ENCODE measurements at regions not wholly inside any gene's neighbourhood (a gene's known extent, or its start where the extent isn't known, plus 50 kb on each side); places are given as distances from the start of the nearest gene placed in this dataset.
"Not testable (repeated sequence)": the region's sequence is repeated elsewhere in the genome, so short reads cannot be mapped to it uniquely, and the experiment has no call there.

GRCh38 chr12:59345406-59345805, 250.4 kb upstream of the SLC16A7 start:
- no peak for TF ChIP-seq CTCF (IDR thresholded peaks at IDR 0.05; ENCODE audit: low read depth, low read length)
- in situ Hi-C loops (cut with HindIII; ENCODE audit: low sequenced_read_pairs) = no loop called here
- no peak overlapping the region for H3K4me3 ChIP-seq (ENCODE audit: low read depth, low read length)
- DNase-seq (ENCODE audit: low read depth, low spot score) = no peak

GRCh38 chr12:59344224-59344623, 251.6 kb upstream of the SLC16A7 start:
- in situ Hi-C loops (cut with HindIII; ENCODE audit: low sequenced_read_pairs) = no loop called here
- TF ChIP-seq CTCF (IDR thresholded peaks at IDR 0.05; ENCODE audit: low read depth, low read length) = no peak
- DNase-seq (ENCODE audit: low read depth, low spot score) = no peak
- H3K4me3 ChIP-seq (ENCODE audit: low read depth, low read length) = no peak overlapping the region

- no peak overlapping the region for H3K4me3 ChIP-seq (ENCODE audit: low read depth, low read length)
- no peak for TF ChIP-seq CTCF (IDR thresholded peaks at IDR 0.05; ENCODE audit: low read depth, low read length)
- DNase-seq (ENCODE audit: low read depth, low spot score) = no peak
- in situ Hi-C loops (cut with HindIII; ENCODE audit: low sequenced_read_pairs) = no loop called here
Observed at GRCh38 chr12:59329462-59329861, 266.4 kb upstream of the SLC16A7 start.

- DNase-seq (ENCODE audit: low read depth, low spot score); in situ Hi-C loops (cut with HindIII; ENCODE audit: low sequenced_read_pairs); H3K4me3 ChIP-seq (ENCODE audit: low read depth, low read length): not testable (repeated sequence)
Observed at GRCh38 chr12:59328395-59329075, 267.3 kb upstream of the SLC16A7 start.

- in situ Hi-C loops (cut with HindIII; ENCODE audit: low sequenced_read_pairs); H3K4me3 ChIP-seq (ENCODE audit: low read depth, low read length); DNase-seq (ENCODE audit: low read depth, low spot score): not testable (repeated sequence)
Observed at GRCh38 chr12:59326457-59326856, 269.4 kb upstream of the SLC16A7 start.

GRCh38 chr12:59322473-59322872, 273.4 kb upstream of the SLC16A7 start:
- DNase-seq (ENCODE audit: low read depth, low spot score) = no peak
- no peak for TF ChIP-seq CTCF (IDR thresholded peaks at IDR 0.05; ENCODE audit: low read depth, low read length)
- in situ Hi-C loops (cut with HindIII; ENCODE audit: low sequenced_read_pairs) = no loop called here
- H3K4me3 ChIP-seq (ENCODE audit: low read depth, low read length) = no peak overlapping the region

- no peak overlapping the region for H3K4me3 ChIP-seq (ENCODE audit: low read depth, low read length)
- TF ChIP-seq CTCF (IDR thresholded peaks at IDR 0.05; ENCODE audit: low read depth, low read length) = no peak
- no peak for DNase-seq (ENCODE audit: low read depth, low spot score)
- in situ Hi-C loops (cut with HindIII; ENCODE audit: low sequenced_read_pairs) = no loop called here
Observed at GRCh38 chr12:59321278-59321677, 274.6 kb upstream of the SLC16A7 start.

GRCh38 chr12:59320112-59320511, 275.7 kb upstream of the SLC16A7 start:
- in situ Hi-C loops (cut with HindIII; ENCODE audit: low sequenced_read_pairs) = no loop called here
- DNase-seq (ENCODE audit: low read depth, low spot score) = no peak
- no peak overlapping the region for H3K4me3 ChIP-seq (ENCODE audit: low read depth, low read length)
- no peak for TF ChIP-seq CTCF (IDR thresholded peaks at IDR 0.05; ENCODE audit: low read depth, low read length)
